GM12878 (cell line): ENCODE measurements at regions not wholly inside any gene's neighbourhood (a gene's known extent, or its start where the extent isn't known, plus 50 kb on each side); places are given as distances from the start of the nearest gene placed in this dataset.

Experiments used
- ATAC-seq: fragments of 200-7000 bp; cut with Tn5 transposase; 3 replicates; pipeline ENCODE4 v1.9.1; 2020; ENCODE audit warnings: mild to moderate bottlenecking, moderate library complexity
- BruUV-seq: library from RNA; stranded (reverse); fragments of 400-500 nt; replicated peaks from 2 replicates; lab custom pipeline; 2021; lab: Mats Ljungman, UMichigan
- CTCF ChIA-PET: fragments of 300-600 bp; sonication (Branson Sonifier 250); formaldehyde crosslinking; extraction: SDS; loops from one replicate; lab custom pipeline; 2021; ENCODE audit warnings: inconsistent platforms; lab: Yijun Ruan, JAX
- POLR2A ChIA-PET: fragments of 350-600 bp; formaldehyde crosslinking; extraction: SDS; loops from one replicate; lab custom pipeline; 2021; ENCODE audit warnings: inconsistent platforms; lab: Charles Lee
- RAD21 ChIA-PET: fragments of 300-600 bp; sonication (Branson Sonifier 250); formaldehyde crosslinking; loops from one replicate; lab custom pipeline; 2023; ENCODE audit warnings: antibody characterized with exemption; ENCODE audit not compliant: unreplicated experiment; lab: Charles Lee
- SMC1A ChIA-PET: fragments of 300-600 bp; sonication (Branson Sonifier 250); formaldehyde crosslinking; loops from one replicate; lab custom pipeline; 2023; ENCODE audit not compliant: unreplicated experiment, uncharacterized antibody; lab: Charles Lee
- DNase-seq: peaks from one replicate; pipeline ENCODE4 v3.0.0-alpha.2; 2011; ENCODE audit warnings: low read depth, low spot score
- FAIRE-seq: peaks from 3 replicates; lab custom pipeline; 2011; peaks lifted over from hg19 to GRCh38; lab: Jason Lieb, UNC
- H2AFZ ChIP-seq: 2 replicates; pipeline ENCODE4 v1.6.0; 2011; ENCODE audit warnings: low read depth, low read length, control low read depth; ENCODE audit not compliant: control insufficient read depth
- H3K27ac ChIP-seq: 2 replicates; pipeline ENCODE4 v1.5.1; 2011; ENCODE audit warnings: control low read depth; ENCODE audit not compliant: control insufficient read depth, insufficient read depth
- H3K27me3 ChIP-seq, 2 experiments: replicated peaks in 1 of 2; 2 replicates each; pipeline versions ENCODE4 v1.6.0 to v1.6.1; 2011; ENCODE audit warnings: low read length in 1 of 2; ENCODE audit not compliant: control insufficient read depth in 2 of 2, insufficient read depth in 2 of 2
- H3K36me3 ChIP-seq, 2 experiments: 2 replicates each; pipeline ENCODE4 v1.5.1; 2011; ENCODE audit warnings: low read length in 1 of 2; ENCODE audit not compliant: control insufficient read depth in 2 of 2, insufficient read depth in 2 of 2
- H3K4me1 ChIP-seq: 2 replicates; pipeline ENCODE4 v1.6.1; 2011; ENCODE audit warnings: mild to moderate bottlenecking, low read length, moderate library complexity, mixed read lengths; ENCODE audit not compliant: control insufficient read depth, insufficient read depth
- H3K4me2 ChIP-seq: 2 replicates; pipeline ENCODE4 v1.6.0; 2011; ENCODE audit warnings: control low read depth; ENCODE audit not compliant: control insufficient read depth, insufficient read depth
- H3K4me3 ChIP-seq: fragments of 200-600 bp; sonication (generic); 2 replicates; pipeline ENCODE4 v1.5.1; 2016
- H3K79me2 ChIP-seq: 2 replicates; pipeline ENCODE4 v1.6.0; 2011; ENCODE audit warnings: low read length; ENCODE audit not compliant: control insufficient read depth, insufficient read depth
- H3K9ac ChIP-seq: 2 replicates; pipeline ENCODE4 v1.8.0; 2011; ENCODE audit warnings: low read length, control low read depth, mixed read lengths; ENCODE audit not compliant: control insufficient read depth, insufficient read depth
- H3K9me3 ChIP-seq: replicated peaks from 3 replicates; pipeline ENCODE4 v1.5.1; 2011; ENCODE audit warnings: mild to moderate bottlenecking, low read length; ENCODE audit not compliant: control insufficient read depth, insufficient read depth
- H4K20me1 ChIP-seq: 2 replicates; pipeline ENCODE4 v1.6.0; 2011; ENCODE audit not compliant: control insufficient read depth, insufficient read depth
- CREB1 ChIP-seq: IDR thresholded peaks from 2 replicates; pipeline ENCODE4 v1.6.1; 2012; ENCODE audit warnings: low read depth, mild to moderate bottlenecking, inconsistent platforms
- JUND ChIP-seq: IDR thresholded peaks from 2 replicates; pipeline ENCODE4 v1.6.1; 2012; ENCODE audit warnings: low read depth, mild to moderate bottlenecking, low read length, improper control_type of control experiment, moderate library complexity
- TCF7 ChIP-seq: IDR thresholded peaks from 2 replicates; pipeline ENCODE4 v1.6.1; 2014; ENCODE audit warnings: antibody characterized with exemption, borderline replicate concordance
- ZBTB33 ChIP-seq: fragments of 450-650 bp; IDR thresholded peaks from 2 replicates; pipeline ENCODE4 v1.6.1; 2017; ENCODE audit warnings: mild to moderate bottlenecking
- WGBS: methylation state at CpG from one replicate; pipeline ENCODE4 v1.1.6; 2016; ENCODE audit warnings: low lambda C conversion rate; ENCODE audit not compliant: insufficient replicate concordance, insufficient coverage; ENCODE audit errors: missing lambda C conversion rate; 5-methylcytosine and 5-hydroxymethylcytosine counted together
- in situ Hi-C: fragments of 300-500 bp; cut with MboI; formaldehyde crosslinking; loops from 9 replicates; pipeline ENCODE4 v1.14.3; 2018; ENCODE audit warnings: mixed read lengths
- intact Hi-C: fragments of 100-400 bp; cut with micrococcal nuclease; formaldehyde crosslinking; loops from one replicate; pipeline ENCODE4 v1.14.2; 2022; ENCODE audit not compliant: unreplicated experiment
- TF ChIP-seq, protein P1 (sequence below): IDR thresholded peaks from 2 replicates; pipeline ENCODE4 v1.6.1; 2012; ENCODE audit warnings: low read depth, low read length, improper control_type of control experiment

- no peak for ATAC-seq
- H3K4me3 ChIP-seq, result no peak overlapping the region
- H3K79me2 ChIP-seq, result no peaks in the 10 kb centered on the region
- H3K36me3 ChIP-seq, result no peaks in the 10 kb centered on the region
- no peak for TF ChIP-seq ZBTB33
- TF ChIP-seq JUND, result 0 out of 2 replicates have a peak, but pooled peaks have one; percentile 8
- TF ChIP-seq CREB1, result no peak
- TF ChIP-seq TCF7, result no peak
- TF ChIP-seq, protein P1, sequence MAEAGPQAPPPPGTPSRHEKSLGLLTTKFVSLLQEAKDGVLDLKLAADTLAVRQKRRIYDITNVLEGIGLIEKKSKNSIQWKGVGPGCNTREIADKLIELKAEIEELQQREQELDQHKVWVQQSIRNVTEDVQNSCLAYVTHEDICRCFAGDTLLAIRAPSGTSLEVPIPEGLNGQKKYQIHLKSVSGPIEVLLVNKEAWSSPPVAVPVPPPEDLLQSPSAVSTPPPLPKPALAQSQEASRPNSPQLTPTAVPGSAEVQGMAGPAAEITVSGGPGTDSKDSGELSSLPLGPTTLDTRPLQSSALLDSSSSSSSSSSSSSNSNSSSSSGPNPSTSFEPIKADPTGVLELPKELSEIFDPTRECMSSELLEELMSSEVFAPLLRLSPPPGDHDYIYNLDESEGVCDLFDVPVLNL, result no peak
- no peak for FAIRE-seq
- DNase-seq, result no peak
- in situ Hi-C loops (loop anchor here (25.0 kb wide), 1 partner anchor 490 kb away; no protein-coding TSS in a partner anchor), intact Hi-C loops (no loop called here)
- H4K20me1 ChIP-seq, result no peaks in the 10 kb centered on the region
- H3K4me2 ChIP-seq, result no peak overlapping the region
- H3K27me3 ChIP-seq, result no peaks in the 10 kb centered on the region
- H3K9me3 ChIP-seq, result no peaks in the 10 kb centered on the region
- SMC1A ChIA-PET, result interaction anchor here (0.7 kb wide), 1 partner anchor 530 kb away, joined by 3 read pairs; no protein-coding TSS in a partner anchor
- no TSS peak for BruUV-seq
- RAD21 ChIA-PET, result no interaction called here
- WGBS, result 91% methylated on average over 1 of the region's 1 CpG
- POLR2A ChIA-PET, result no interaction called here
- H3K4me1 ChIP-seq, result no peaks in the 10 kb centered on the region
- H3K27ac ChIP-seq, result no peak overlapping the region
- CTCF ChIA-PET, result interaction anchor here (1.0 kb wide), 1 partner anchor 10 kb away, joined by 3 read pairs; no protein-coding TSS in a partner anchor
- H2AFZ ChIP-seq, result no peak overlapping the region
- H3K9ac ChIP-seq, result no peak overlapping the region
Measured at GRCh38 chr18:8977701-8978100, 124.8 kb upstream of the NDUFV2 start.
